OCI-LY3 (cell line): ENCODE measurements at regions not wholly inside any gene's neighbourhood (a gene's known extent, or its start where the extent isn't known, plus 50 kb on each side); places are given as distances from the start of the nearest gene placed in this dataset.

Source experiments
- H2AFZ ChIP-seq: fragments of 200-600, 300-600 bp; shearing (Covaris generic); 2 replicates; pipeline ENCODE4 v1.6.0; 2014; ENCODE audit warnings: antibody characterized with exemption, low read depth, low read length
- H3K27ac ChIP-seq: fragments of 200-600, 300-600 bp; sonication (generic); 2 replicates; pipeline ENCODE4 v1.5.1; 2014; ENCODE audit warnings: mild to moderate bottlenecking, low read length, moderate library complexity, mixed read lengths
- H3K27me3 ChIP-seq: fragments of 200-600, 300-600 bp; sonication (generic); 2 replicates; pipeline ENCODE4 v1.6.1; 2014; ENCODE audit warnings: low read depth, low read length, mixed read lengths
- H3K36me3 ChIP-seq: fragments of 200-600, 300-600 bp; sonication (generic); replicated peaks from 2 replicates; pipeline ENCODE3; 2014; ENCODE audit warnings: low read depth, low read length, mixed read lengths
- H3K4me1 ChIP-seq: fragments of 300-600, 200-600 bp; sonication (generic); 2 replicates; pipeline ENCODE4 v1.6.1; 2014; ENCODE audit warnings: low read length, mixed read lengths
- H3K4me2 ChIP-seq: fragments of 200-600, 300-600 bp; sonication (generic); 2 replicates; pipeline ENCODE4 v1.6.1; 2014; ENCODE audit warnings: low read length, mixed read lengths
- H3K4me3 ChIP-seq: fragments of 300-600, 200-600 bp; sonication (generic); 2 replicates; pipeline ENCODE4 v1.5.1; 2014; ENCODE audit warnings: antibody characterized with exemption, mild to moderate bottlenecking, low read length, moderate library complexity
- H3K79me2 ChIP-seq: fragments of 300-600, 200-600 bp; shearing (Covaris generic); 2 replicates; pipeline ENCODE4 v1.6.1; 2014; ENCODE audit warnings: mild to moderate bottlenecking, low read length, mixed read lengths
- H3K9ac ChIP-seq: fragments of 300-600, 200-600 bp; shearing (Covaris generic); 2 replicates; pipeline ENCODE4 v1.6.0; 2014; ENCODE audit warnings: mild to moderate bottlenecking, low read length, moderate library complexity
- H3K9me3 ChIP-seq: fragments of 200-600, 300-600 bp; shearing (Covaris generic); 2 replicates; pipeline ENCODE4 v1.6.1; 2014; ENCODE audit warnings: low read length, mixed read lengths; ENCODE audit not compliant: insufficient read depth
- H4K20me1 ChIP-seq: fragments of 200-600, 300-600 bp; sonication (generic); 2 replicates; pipeline ENCODE4 v1.6.1; 2016; ENCODE audit warnings: low read length, mixed read lengths; ENCODE audit not compliant: insufficient read depth
- EZH2phosphoT487 ChIP-seq: fragments of 200-600 bp; shearing (Covaris generic); IDR thresholded peaks from 2 replicates; pipeline ENCODE4 v1.6.1; 2018; ENCODE audit warnings: antibody characterized with exemption, mixed run types, low read depth
- TF ChIP-seq, protein P1 (sequence below): fragments of 200-600, 300-600 bp; sonication (generic); IDR thresholded peaks from 2 replicates; pipeline ENCODE4 v1.5.1; 2014; ENCODE audit warnings: antibody characterized with exemption, low read length, low read depth

DNA sequence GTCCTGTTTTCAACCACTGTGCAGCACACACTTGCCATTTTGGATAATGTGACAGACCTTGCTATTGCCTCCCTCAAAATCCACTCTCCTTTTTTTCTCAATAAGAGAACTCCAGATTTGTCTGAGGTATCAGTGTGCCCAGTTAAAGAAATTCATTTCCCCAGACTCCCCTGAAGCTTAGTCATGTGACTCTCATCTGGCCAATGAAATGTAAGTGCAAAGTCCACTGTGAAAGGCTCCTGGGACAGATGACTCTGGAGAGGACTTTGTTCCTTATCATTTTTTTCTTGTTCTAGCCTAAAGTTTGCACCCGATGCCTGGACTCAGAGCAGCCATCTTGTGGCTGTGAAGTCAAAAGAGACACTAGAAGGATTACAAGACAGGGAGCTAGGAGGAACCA lies 268.6 kb upstream of the LRTM1 start:
- no peaks in the 10 kb centered on the region for H3K9me3 ChIP-seq
- no peaks in the 10 kb centered on the region for H3K27me3 ChIP-seq
- H3K4me2 ChIP-seq, result no peak overlapping the region
- H3K36me3 ChIP-seq, result no peaks in the 10 kb centered on the region
- H3K27ac ChIP-seq, result no peak overlapping the region
- no peak overlapping the region for H3K4me3 ChIP-seq
- H3K4me1 ChIP-seq, result no peaks in the 10 kb centered on the region
- no peaks in the 10 kb centered on the region for H3K79me2 ChIP-seq
- no peaks in the 10 kb centered on the region for H4K20me1 ChIP-seq
- no peak overlapping the region for H3K9ac ChIP-seq
- no peak overlapping the region for H2AFZ ChIP-seq
- TF ChIP-seq, protein P1, sequence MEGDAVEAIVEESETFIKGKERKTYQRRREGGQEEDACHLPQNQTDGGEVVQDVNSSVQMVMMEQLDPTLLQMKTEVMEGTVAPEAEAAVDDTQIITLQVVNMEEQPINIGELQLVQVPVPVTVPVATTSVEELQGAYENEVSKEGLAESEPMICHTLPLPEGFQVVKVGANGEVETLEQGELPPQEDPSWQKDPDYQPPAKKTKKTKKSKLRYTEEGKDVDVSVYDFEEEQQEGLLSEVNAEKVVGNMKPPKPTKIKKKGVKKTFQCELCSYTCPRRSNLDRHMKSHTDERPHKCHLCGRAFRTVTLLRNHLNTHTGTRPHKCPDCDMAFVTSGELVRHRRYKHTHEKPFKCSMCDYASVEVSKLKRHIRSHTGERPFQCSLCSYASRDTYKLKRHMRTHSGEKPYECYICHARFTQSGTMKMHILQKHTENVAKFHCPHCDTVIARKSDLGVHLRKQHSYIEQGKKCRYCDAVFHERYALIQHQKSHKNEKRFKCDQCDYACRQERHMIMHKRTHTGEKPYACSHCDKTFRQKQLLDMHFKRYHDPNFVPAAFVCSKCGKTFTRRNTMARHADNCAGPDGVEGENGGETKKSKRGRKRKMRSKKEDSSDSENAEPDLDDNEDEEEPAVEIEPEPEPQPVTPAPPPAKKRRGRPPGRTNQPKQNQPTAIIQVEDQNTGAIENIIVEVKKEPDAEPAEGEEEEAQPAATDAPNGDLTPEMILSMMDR, result no peak
- no peak for TF ChIP-seq EZH2phosphoT487

DNA sequence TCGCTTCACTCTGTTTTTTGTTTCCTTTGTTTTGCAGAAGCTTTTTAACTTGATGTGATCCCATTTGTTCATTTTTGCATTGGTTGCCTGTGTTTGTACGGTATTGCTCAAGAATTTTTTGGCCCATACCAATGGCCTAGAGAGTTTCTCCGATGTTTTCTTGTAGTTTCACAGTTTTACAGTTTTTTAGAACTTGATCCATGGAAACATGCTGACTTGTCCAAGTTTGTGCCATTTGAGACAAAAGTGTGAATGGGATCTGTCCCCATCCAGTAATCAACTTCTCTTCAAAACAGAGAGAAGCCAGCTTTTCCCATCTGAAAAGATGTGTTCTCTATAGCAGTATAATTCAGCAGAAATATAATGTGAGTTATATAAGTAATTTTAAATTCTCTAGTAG lies 266.5 kb upstream of the LRTM1 start:
- H4K20me1 ChIP-seq, result no peaks in the 10 kb centered on the region
- TF ChIP-seq EZH2phosphoT487, result no peak
- TF ChIP-seq, protein P1, result no peak
- H3K9ac ChIP-seq, result no peak overlapping the region
- peaks cover 4% of the 10 kb centered on the region; the same call in 1 of the 2 replicates for H3K27me3 ChIP-seq
- no peak overlapping the region for H3K4me2 ChIP-seq
- no peak overlapping the region for H3K27ac ChIP-seq
- no peaks in the 10 kb centered on the region for H3K79me2 ChIP-seq
- no peaks in the 10 kb centered on the region for H3K9me3 ChIP-seq
- H3K4me1 ChIP-seq, result no peaks in the 10 kb centered on the region
- H2AFZ ChIP-seq, result no peak overlapping the region
- H3K36me3 ChIP-seq, result no peaks in the 10 kb centered on the region
- H3K4me3 ChIP-seq, result no peak overlapping the region

DNA sequence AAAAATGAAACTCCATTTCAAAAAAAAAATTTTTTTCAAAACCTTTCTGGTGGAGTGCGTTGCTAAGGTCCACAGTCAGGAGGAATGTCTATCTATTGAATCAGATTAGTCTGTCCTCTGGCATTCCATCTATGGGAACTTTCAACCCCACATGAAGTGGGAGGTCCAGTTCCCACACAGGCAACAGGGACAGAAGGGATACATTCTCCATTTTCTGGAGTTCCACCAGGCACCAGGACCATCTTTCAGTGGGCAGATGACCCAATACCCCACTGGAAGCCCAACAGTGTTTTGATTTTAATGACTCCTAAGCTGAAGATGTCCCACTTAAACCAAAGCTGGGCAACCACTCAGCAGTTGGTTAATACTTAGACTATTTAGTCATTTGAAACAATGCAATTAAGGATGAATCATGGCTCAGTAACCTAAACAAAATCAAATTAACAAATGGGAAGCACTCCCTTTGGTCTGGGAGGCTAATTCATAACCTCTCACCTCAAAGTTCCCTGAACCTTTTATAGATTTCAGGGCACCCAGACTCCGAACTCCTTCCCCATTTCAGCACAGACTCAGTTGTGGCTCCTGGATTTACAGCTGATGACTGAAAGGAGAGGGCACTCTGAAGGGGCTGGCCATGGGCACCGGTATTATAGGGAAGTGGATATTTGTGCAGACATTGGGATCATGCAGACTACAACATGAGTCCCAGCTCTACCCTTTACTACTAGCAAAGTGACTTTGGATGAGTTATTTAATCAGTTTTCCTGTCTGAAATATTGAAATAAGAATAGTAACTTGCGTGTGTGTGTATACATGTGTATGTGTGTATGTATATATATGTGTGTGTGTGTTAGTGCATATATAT lies 264.3 kb upstream of the LRTM1 start:
- Histone ChIP-seq H3K4me2 (no peak overlapping the region), H3K27ac (no peak overlapping the region), H2AFZ (no peak overlapping the region)

DNA sequence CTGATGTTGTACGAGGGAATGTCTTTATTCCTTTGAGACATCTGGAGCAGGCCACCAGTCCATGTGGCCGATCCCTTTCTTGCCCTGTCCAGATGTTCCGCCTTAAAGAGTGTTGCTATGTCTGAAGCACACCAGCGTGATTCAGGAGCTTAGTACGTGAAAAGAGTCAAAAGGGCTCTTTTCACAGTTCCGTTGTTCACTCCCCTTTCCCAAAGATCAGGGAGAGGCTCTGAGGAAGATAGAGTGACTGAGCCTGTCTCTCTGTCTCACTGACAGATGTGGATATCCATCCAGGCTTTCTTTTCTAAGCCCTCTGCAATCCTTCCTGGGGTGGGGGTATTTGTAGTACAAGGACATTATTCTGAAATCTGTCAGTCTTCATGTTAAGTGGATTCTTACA lies 262.5 kb upstream of the LRTM1 start:
- no peaks in the 10 kb centered on the region for H3K79me2 ChIP-seq
- H3K36me3 ChIP-seq, result no peaks in the 10 kb centered on the region
- H3K27me3 ChIP-seq, result peaks cover 13% of the 10 kb centered on the region; the same call in 1 of the 2 replicates
- no peak overlapping the region for H3K4me2 ChIP-seq
- H3K9me3 ChIP-seq, result no peaks in the 10 kb centered on the region
- no peak overlapping the region for H3K9ac ChIP-seq
- no peak overlapping the region for H3K27ac ChIP-seq
- no peak overlapping the region for H3K4me3 ChIP-seq
- no peaks in the 10 kb centered on the region for H3K4me1 ChIP-seq
- no peaks in the 10 kb centered on the region for H4K20me1 ChIP-seq
- H2AFZ ChIP-seq, result no peak overlapping the region
- TF ChIP-seq EZH2phosphoT487, result no peak
- TF ChIP-seq, protein P1, result no peak

More for the DNA sequence above, 264.3 kb upstream of the LRTM1 start:
- peaks cover 13% of the 10 kb centered on the region; the same call in 1 of the 2 replicates for H3K27me3 ChIP-seq
- H3K9ac ChIP-seq, result no peak overlapping the region
- no peak for TF ChIP-seq EZH2phosphoT487
- TF ChIP-seq, protein P1, result no peak
- H3K9me3 ChIP-seq, result no peaks in the 10 kb centered on the region
- no peaks in the 10 kb centered on the region for H4K20me1 ChIP-seq
- H3K79me2 ChIP-seq, result no peaks in the 10 kb centered on the region
- no peaks in the 10 kb centered on the region for H3K36me3 ChIP-seq
- no peak overlapping the region for H3K4me3 ChIP-seq
- H3K4me1 ChIP-seq, result no peaks in the 10 kb centered on the region
